ENCODE measurements at regions not wholly inside any gene's neighbourhood (a gene's known extent, or its start where the extent isn't known, plus 50 kb on each side); places are given as distances from the start of the nearest gene placed in this dataset.

DNA sequence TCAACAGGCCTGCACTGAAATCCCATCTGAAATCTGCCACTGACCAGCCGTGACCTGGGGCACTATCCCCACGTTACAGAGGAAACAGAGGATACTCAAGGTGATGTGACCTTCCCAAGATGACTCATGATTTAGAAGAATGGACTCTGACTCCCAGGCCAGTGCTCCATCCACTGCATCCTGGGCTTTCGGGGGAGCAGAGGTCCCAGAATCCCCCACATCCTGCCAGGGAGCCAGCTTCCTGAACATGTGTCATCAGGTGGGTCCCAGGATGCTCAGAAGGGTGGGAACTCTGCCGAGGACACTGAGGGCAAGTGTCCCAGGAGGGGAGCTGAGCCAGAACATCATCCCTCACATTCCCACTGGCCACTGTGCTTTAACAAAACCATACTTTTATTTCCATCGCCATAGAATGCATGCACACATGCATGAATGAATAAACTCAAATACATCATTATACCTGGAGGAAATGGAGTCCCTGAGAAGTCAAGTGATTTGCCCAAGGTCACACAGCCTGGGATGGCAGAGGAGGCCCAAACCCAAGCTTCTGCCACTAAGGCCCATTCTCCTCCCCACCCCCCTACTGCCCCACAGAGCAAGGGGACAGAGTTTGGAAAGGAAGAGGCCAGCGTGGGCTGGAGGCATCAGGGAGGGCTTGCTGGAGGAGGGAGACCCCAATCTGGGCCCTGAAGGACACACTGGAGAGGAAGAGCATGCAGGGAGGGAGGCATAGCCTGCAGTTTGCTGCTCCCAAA, 189.4 kb downstream of the MATN1 start:
- TF ChIP-seq, protein P1, sequence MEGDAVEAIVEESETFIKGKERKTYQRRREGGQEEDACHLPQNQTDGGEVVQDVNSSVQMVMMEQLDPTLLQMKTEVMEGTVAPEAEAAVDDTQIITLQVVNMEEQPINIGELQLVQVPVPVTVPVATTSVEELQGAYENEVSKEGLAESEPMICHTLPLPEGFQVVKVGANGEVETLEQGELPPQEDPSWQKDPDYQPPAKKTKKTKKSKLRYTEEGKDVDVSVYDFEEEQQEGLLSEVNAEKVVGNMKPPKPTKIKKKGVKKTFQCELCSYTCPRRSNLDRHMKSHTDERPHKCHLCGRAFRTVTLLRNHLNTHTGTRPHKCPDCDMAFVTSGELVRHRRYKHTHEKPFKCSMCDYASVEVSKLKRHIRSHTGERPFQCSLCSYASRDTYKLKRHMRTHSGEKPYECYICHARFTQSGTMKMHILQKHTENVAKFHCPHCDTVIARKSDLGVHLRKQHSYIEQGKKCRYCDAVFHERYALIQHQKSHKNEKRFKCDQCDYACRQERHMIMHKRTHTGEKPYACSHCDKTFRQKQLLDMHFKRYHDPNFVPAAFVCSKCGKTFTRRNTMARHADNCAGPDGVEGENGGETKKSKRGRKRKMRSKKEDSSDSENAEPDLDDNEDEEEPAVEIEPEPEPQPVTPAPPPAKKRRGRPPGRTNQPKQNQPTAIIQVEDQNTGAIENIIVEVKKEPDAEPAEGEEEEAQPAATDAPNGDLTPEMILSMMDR (IDR thresholded peaks at IDR 0.05; ENCODE audit: low read depth, low read length, poor library complexity, severe bottlenecking) = no peak
- no peak for TF ChIP-seq EZH2phosphoT487 (IDR thresholded peaks at IDR 0.05; ENCODE audit: borderline replicate concordance, low read length)
